Hepatocyte (in vitro differentiated cells): ENCODE measurements at regions not wholly inside any gene's neighbourhood (a gene's known extent, or its start where the extent isn't known, plus 50 kb on each side); places are given as distances from the start of the nearest gene placed in this dataset.

Experiments used
- EZH2 ChIP-seq: fragments of 200-600 bp; sonication (generic); IDR thresholded peaks from 2 replicates; pipeline ENCODE4 v1.6.1; 2016; ENCODE audit warnings: antibody characterized with exemption, mild to moderate bottlenecking, borderline replicate concordance
- TF ChIP-seq, protein P1 (sequence below): fragments of 200-600 bp; sonication (generic); IDR thresholded peaks from 2 replicates; pipeline ENCODE4 v1.5.1; 2016; ENCODE audit warnings: antibody characterized with exemption, mild to moderate bottlenecking; ENCODE audit not compliant: poor library complexity

DNA sequence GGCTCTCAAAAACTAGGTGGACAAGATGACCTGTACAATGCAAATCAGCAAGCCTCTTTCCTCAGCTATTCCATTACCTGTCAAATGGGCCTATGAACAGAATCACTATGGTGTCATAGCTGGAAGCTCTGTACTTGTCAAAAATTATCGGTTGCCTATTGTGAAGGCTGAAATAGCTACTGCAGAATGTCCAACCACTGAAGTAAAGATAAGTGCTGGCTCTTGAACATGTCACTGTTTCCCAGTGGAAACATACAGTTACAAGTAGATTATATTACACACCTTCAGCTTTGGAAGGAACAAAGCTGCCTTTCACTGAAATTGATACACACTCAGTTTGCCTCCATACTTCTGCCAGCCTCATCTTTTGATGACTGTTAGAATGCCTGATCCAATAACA lies 55.5 kb upstream of the PCDH9 start:
- TF ChIP-seq, protein P1, sequence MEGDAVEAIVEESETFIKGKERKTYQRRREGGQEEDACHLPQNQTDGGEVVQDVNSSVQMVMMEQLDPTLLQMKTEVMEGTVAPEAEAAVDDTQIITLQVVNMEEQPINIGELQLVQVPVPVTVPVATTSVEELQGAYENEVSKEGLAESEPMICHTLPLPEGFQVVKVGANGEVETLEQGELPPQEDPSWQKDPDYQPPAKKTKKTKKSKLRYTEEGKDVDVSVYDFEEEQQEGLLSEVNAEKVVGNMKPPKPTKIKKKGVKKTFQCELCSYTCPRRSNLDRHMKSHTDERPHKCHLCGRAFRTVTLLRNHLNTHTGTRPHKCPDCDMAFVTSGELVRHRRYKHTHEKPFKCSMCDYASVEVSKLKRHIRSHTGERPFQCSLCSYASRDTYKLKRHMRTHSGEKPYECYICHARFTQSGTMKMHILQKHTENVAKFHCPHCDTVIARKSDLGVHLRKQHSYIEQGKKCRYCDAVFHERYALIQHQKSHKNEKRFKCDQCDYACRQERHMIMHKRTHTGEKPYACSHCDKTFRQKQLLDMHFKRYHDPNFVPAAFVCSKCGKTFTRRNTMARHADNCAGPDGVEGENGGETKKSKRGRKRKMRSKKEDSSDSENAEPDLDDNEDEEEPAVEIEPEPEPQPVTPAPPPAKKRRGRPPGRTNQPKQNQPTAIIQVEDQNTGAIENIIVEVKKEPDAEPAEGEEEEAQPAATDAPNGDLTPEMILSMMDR, result no peak
- no peak for TF ChIP-seq EZH2
